ENCODE measurements at regions not wholly inside any gene's neighbourhood (a gene's known extent, or its start where the extent isn't known, plus 50 kb on each side); places are given as distances from the start of the nearest gene placed in this dataset.

GRCh38 chr6:159490298-159490937 is 202.6 kb downstream of the SOD2 start:
- no peak overlapping the region for H3K14ac ChIP-seq (ENCODE audit: insufficient read depth, low read length)
- H3K23me2 ChIP-seq (ENCODE audit: insufficient read length, low read depth, low read length, poor library complexity, severe bottlenecking): no peaks in the 10 kb centered on the region
- H2BK12ac ChIP-seq (ENCODE audit: insufficient read length, low read depth, low read length): no peak overlapping the region
- H3K4me1 ChIP-seq (ENCODE audit: insufficient read depth, low read length): no peaks in the 10 kb centered on the region
- H2BK20ac ChIP-seq (ENCODE audit: low read depth, low read length, poor library complexity, severe bottlenecking): no peak overlapping the region
- peaks cover 0 to under 1% (median 0%) of the 10 kb centered on the region in 3 experiments; a peak in 2 of 7 replicates for H3K36me3 Mint-ChIP-seq (ENCODE audit: insufficient read depth in 1 of 3, low read depth in 3 of 3)
- no peak overlapping the region for H4K8ac ChIP-seq (replicated peaks; ENCODE audit: insufficient read length, low read depth, low read length)
- no peak for TF ChIP-seq CTCF (conservative IDR thresholded peaks at IDR 0.05)
- no peak overlapping the region for H3K4ac ChIP-seq (ENCODE audit: low read depth, low read length)
- no peak overlapping the region for H3K9ac ChIP-seq (ENCODE audit: extremely low read depth, insufficient read length, low read length)
- no peaks in the 10 kb centered on the region for H3K9me3 ChIP-seq (ENCODE audit: control insufficient read depth, low read depth, low read length)
- peaks cover 3% of the 10 kb centered on the region; the same call in 1 of the 2 replicates for H3K27me3 Mint-ChIP-seq (ENCODE audit: low read depth)
- H2AFZ ChIP-seq (ENCODE audit: low read length): no peak overlapping the region
- no peak overlapping the region for H3T11ph ChIP-seq (ENCODE audit: low read length)
- H3K79me1 ChIP-seq (ENCODE audit: insufficient read depth, low read depth, low read length, poor library complexity, severe bottlenecking): no peaks in the 10 kb centered on the region
- no peak overlapping the region for H4K5ac ChIP-seq (ENCODE audit: insufficient read length, low read depth, low read length)
- no peak overlapping the region for H3K4me2 ChIP-seq (ENCODE audit: insufficient read depth, insufficient read length, low read length)
- DNase-seq: no peak
- no peak overlapping the region for H3K56ac ChIP-seq (ENCODE audit: insufficient read length, low read depth, low read length)
- H2BK5ac ChIP-seq (ENCODE audit: insufficient read length, low read length): no peak overlapping the region
- H3K23ac ChIP-seq (ENCODE audit: insufficient read length, low read depth, low read length): no peak overlapping the region
- no peak overlapping the region for H3K27ac ChIP-seq (ENCODE audit: insufficient read length, low read depth, low read length)
- H3K4me3 Mint-ChIP-seq: no peak overlapping the region
- no peak overlapping the region for H3K18ac ChIP-seq (ENCODE audit: insufficient read length, low read depth, low read length)
- no peaks in the 10 kb centered on the region for H3K79me2 ChIP-seq (ENCODE audit: insufficient read depth, low read length)
- no peak overlapping the region for H2BK15ac ChIP-seq (ENCODE audit: low read depth, low read length)
- H3K27me3 ChIP-seq (ENCODE audit: insufficient read depth, low read length): no peaks in the 10 kb centered on the region
- H2BK120ac ChIP-seq (ENCODE audit: low read depth, low read length, poor library complexity, severe bottlenecking): no peak overlapping the region
- no peak overlapping the region for H3K27ac Mint-ChIP-seq
- peaks cover 2 to 49% of the 10 kb centered on the region in 2 experiments; a peak in 4 of 5 replicates for H3K9me3 Mint-ChIP-seq
- no CpG with 5 or more reads among the region's 6 CpGs for WGBS (ENCODE audit: extremely low coverage, insufficient read length, low lambda C conversion rate)
- H2AK5ac ChIP-seq (ENCODE audit: insufficient read length, low read length): no peak overlapping the region
- peaks cover 0 to 6% of the 10 kb centered on the region in 2 experiments; a peak in 3 of 4 replicates for H3K4me1 Mint-ChIP-seq
- H4K91ac ChIP-seq (ENCODE audit: insufficient read length, low read depth, low read length): no peak overlapping the region
- H4K20me1 ChIP-seq (ENCODE audit: control insufficient read depth, insufficient read depth, insufficient read length): no peaks in the 10 kb centered on the region

All from H9 (cell line).